ENCODE measurements at regions not wholly inside any gene's neighbourhood (a gene's known extent, or its start where the extent isn't known, plus 50 kb on each side); places are given as distances from the start of the nearest gene placed in this dataset.

- TF ChIP-seq POLR2A (IDR thresholded peaks at IDR 0.05; ENCODE audit: insufficient read depth in 1 of 2, low read depth in 2 of 2, low read length in 2 of 2) (no peak), SRSF9 (IDR thresholded peaks at IDR 0.05; ENCODE audit: borderline replicate concordance, insufficient read depth, low read depth, low read length, poor library complexity, severe bottlenecking) (no peak), FOSL2 (CRISPR knock-in tag; IDR thresholded peaks at IDR 0.05) (no peak), IKZF1 (IDR thresholded peaks at IDR 0.05) (no peak), GZF1 (CRISPR knock-in tag; IDR thresholded peaks at IDR 0.05) (no peak), MAFK (conservative IDR thresholded peaks at IDR 0.05 in 1 of 2, IDR thresholded peaks at IDR 0.05 in 1 of 2; ENCODE audit: low read length in 2 of 2) (no peak), SUZ12 (IDR thresholded peaks at IDR 0.05; ENCODE audit: low read depth, low read length) (no peak), SP1 (IDR thresholded peaks at IDR 0.05) (no peak), SP1 (CRISPR knock-in tag; IDR thresholded peaks at IDR 0.05) (no peak), SIN3A (IDR thresholded peaks at IDR 0.05; ENCODE audit: borderline replicate concordance, low read depth, low read length) (no peak), KDM2A (CRISPR knock-in tag; IDR thresholded peaks at IDR 0.05; ENCODE audit: borderline replicate concordance, low read depth) (no peak), ZNF350 (CRISPR knock-in tag; IDR thresholded peaks at IDR 0.05; ENCODE audit: borderline replicate concordance, low read depth) (no peak), CREB1 (IDR thresholded peaks at IDR 0.05) (no peak), CREB1 (CRISPR knock-in tag; IDR thresholded peaks at IDR 0.05) (no peak)
- TF ChIP-seq, protein P1, sequence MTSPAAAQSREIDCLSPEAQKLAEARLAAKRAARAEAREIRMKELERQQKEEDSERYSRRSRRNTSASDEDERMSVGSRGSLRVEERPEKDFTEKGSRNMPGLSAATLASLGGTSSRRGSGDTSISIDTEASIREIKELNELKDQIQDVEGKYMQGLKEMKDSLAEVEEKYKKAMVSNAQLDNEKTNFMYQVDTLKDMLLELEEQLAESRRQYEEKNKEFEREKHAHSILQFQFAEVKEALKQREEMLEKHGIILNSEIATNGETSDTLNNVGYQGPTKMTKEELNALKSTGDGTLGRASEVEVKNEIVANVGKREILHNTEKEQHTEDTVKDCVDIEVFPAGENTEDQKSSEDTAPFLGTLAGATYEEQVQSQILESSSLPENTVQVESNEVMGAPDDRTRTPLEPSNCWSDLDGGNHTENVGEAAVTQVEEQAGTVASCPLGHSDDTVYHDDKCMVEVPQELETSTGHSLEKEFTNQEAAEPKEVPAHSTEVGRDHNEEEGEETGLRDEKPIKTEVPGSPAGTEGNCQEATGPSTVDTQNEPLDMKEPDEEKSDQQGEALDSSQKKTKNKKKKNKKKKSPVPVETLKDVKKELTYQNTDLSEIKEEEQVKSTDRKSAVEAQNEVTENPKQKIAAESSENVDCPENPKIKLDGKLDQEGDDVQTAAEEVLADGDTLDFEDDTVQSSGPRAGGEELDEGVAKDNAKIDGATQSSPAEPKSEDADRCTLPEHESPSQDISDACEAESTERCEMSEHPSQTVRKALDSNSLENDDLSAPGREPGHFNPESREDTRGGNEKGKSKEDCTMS (CRISPR knock-in tag; conservative IDR thresholded peaks at IDR 0.05) = no peak
- TF ChIP-seq, protein P2, sequence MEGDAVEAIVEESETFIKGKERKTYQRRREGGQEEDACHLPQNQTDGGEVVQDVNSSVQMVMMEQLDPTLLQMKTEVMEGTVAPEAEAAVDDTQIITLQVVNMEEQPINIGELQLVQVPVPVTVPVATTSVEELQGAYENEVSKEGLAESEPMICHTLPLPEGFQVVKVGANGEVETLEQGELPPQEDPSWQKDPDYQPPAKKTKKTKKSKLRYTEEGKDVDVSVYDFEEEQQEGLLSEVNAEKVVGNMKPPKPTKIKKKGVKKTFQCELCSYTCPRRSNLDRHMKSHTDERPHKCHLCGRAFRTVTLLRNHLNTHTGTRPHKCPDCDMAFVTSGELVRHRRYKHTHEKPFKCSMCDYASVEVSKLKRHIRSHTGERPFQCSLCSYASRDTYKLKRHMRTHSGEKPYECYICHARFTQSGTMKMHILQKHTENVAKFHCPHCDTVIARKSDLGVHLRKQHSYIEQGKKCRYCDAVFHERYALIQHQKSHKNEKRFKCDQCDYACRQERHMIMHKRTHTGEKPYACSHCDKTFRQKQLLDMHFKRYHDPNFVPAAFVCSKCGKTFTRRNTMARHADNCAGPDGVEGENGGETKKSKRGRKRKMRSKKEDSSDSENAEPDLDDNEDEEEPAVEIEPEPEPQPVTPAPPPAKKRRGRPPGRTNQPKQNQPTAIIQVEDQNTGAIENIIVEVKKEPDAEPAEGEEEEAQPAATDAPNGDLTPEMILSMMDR (CRISPR knock-in tag; IDR thresholded peaks at IDR 0.05) = no peak
Observed at GRCh38 chr1:14142397-14143100, 442.6 kb downstream of the PRDM2 start.
